H9 (cell line): ENCODE measurements at regions not wholly inside any gene's neighbourhood (a gene's known extent, or its start where the extent isn't known, plus 50 kb on each side); places are given as distances from the start of the nearest gene placed in this dataset.

Source experiments
- DNase-seq: peaks from one replicate; pipeline ENCODE4 v3.0.0-alpha.2; 2017
- H2AFZ ChIP-seq: one replicate; pipeline ENCODE4 v1.6.1; 2013; ENCODE audit warnings: mild to moderate bottlenecking, low read length, control low read depth, moderate library complexity
- H2AK5ac ChIP-seq: 2 replicates; pipeline ENCODE4 v1.6.1; 2013; ENCODE audit warnings: low read length, control low read depth, mixed read lengths; ENCODE audit not compliant: insufficient read length
- H2BK120ac ChIP-seq: one replicate; pipeline ENCODE4 v1.6.1; 2013; ENCODE audit warnings: low read depth, mild to moderate bottlenecking, low read length, control low read depth, inconsistent platforms; ENCODE audit not compliant: poor library complexity, severe bottlenecking
- H2BK12ac ChIP-seq: 2 replicates; pipeline ENCODE4 v1.6.1; 2013; ENCODE audit warnings: low read length, control low read depth, mixed read lengths, low read depth; ENCODE audit not compliant: insufficient read length
- H2BK15ac ChIP-seq: 2 replicates; pipeline ENCODE4 v1.6.1; 2013; ENCODE audit warnings: low read depth, low read length, control low read depth
- H2BK20ac ChIP-seq: one replicate; pipeline ENCODE4 v1.6.1; 2013; ENCODE audit warnings: low read depth, mild to moderate bottlenecking, low read length, control low read depth, inconsistent platforms; ENCODE audit not compliant: poor library complexity, severe bottlenecking
- H2BK5ac ChIP-seq: 2 replicates; pipeline ENCODE4 v1.6.1; 2013; ENCODE audit warnings: low read length, control low read depth, mixed read lengths; ENCODE audit not compliant: insufficient read length
- H3K14ac ChIP-seq: 2 replicates; pipeline ENCODE4 v1.6.1; 2013; ENCODE audit warnings: low read length, control low read depth; ENCODE audit not compliant: insufficient read depth
- H3K18ac ChIP-seq: 2 replicates; pipeline ENCODE4 v1.6.1; 2013; ENCODE audit warnings: low read depth, mild to moderate bottlenecking, mixed read lengths, low read length, control low read depth; ENCODE audit not compliant: insufficient read length
- H3K23ac ChIP-seq: 2 replicates; pipeline ENCODE4 v1.6.1; 2013; ENCODE audit warnings: low read length, control low read depth, mixed read lengths, low read depth; ENCODE audit not compliant: insufficient read length
- H3K23me2 ChIP-seq: 2 replicates; pipeline ENCODE4 v1.6.1; 2013; ENCODE audit warnings: low read depth, mild to moderate bottlenecking, mixed read lengths, low read length, control low read depth; ENCODE audit not compliant: insufficient read length, poor library complexity, severe bottlenecking
- H3K27ac ChIP-seq: 2 replicates; pipeline ENCODE4 v1.5.1; 2013; ENCODE audit warnings: low read length, control low read depth, mixed read lengths, low read depth; ENCODE audit not compliant: insufficient read length
- H3K27me3 ChIP-seq: 2 replicates; pipeline ENCODE4 v1.6.1; 2013; ENCODE audit warnings: low read length, control low read depth, inconsistent platforms; ENCODE audit not compliant: insufficient read depth
- H3K4ac ChIP-seq: 2 replicates; pipeline ENCODE4 v1.6.1; 2013; ENCODE audit warnings: low read depth, mild to moderate bottlenecking, control low read depth, inconsistent platforms, low read length, moderate library complexity
- H3K4me1 ChIP-seq: 2 replicates; pipeline ENCODE4 v1.6.1; 2013; ENCODE audit warnings: low read length, control low read depth, inconsistent platforms; ENCODE audit not compliant: insufficient read depth
- H3K4me2 ChIP-seq: 2 replicates; pipeline ENCODE4 v1.6.1; 2013; ENCODE audit warnings: low read length, control low read depth, mixed read lengths; ENCODE audit not compliant: insufficient read length, insufficient read depth
- H3K56ac ChIP-seq: 2 replicates; pipeline ENCODE4 v1.6.1; 2013; ENCODE audit warnings: low read depth, mild to moderate bottlenecking, mixed read lengths, low read length, control low read depth; ENCODE audit not compliant: insufficient read length
- H3K79me1 ChIP-seq: 2 replicates; pipeline ENCODE4 v1.6.1; 2013; ENCODE audit warnings: low read depth, mild to moderate bottlenecking, moderate library complexity, low read length, control low read depth, inconsistent platforms; ENCODE audit not compliant: insufficient read depth, poor library complexity, severe bottlenecking
- H3K79me2 ChIP-seq: 2 replicates; pipeline ENCODE4 v1.6.1; 2013; ENCODE audit warnings: low read length, control low read depth, inconsistent platforms; ENCODE audit not compliant: insufficient read depth
- H3K9ac ChIP-seq: 2 replicates; pipeline ENCODE4 v1.6.1; 2013; ENCODE audit warnings: low read length, control low read depth, mixed read lengths; ENCODE audit not compliant: insufficient read length; ENCODE audit errors: extremely low read depth
- H3K9me3 ChIP-seq: one replicate; pipeline ENCODE4 v1.6.1; 2013; ENCODE audit warnings: low read depth, low read length, inconsistent platforms; ENCODE audit not compliant: control insufficient read depth
- H3T11ph ChIP-seq: one replicate; pipeline ENCODE4 v1.6.1; 2013; ENCODE audit warnings: mild to moderate bottlenecking, low read length, control low read depth, inconsistent platforms
- H4K20me1 ChIP-seq: one replicate; pipeline ENCODE4 v1.6.1; 2013; ENCODE audit not compliant: control insufficient read depth, insufficient read length, insufficient read depth
- H4K5ac ChIP-seq: 2 replicates; pipeline ENCODE4 v1.6.1; 2013; ENCODE audit warnings: low read depth, mild to moderate bottlenecking, mixed read lengths, low read length, control low read depth; ENCODE audit not compliant: insufficient read length
- H4K8ac ChIP-seq: replicated peaks from 2 replicates; pipeline ENCODE4 v1.6.1; 2013; ENCODE audit warnings: low read length, control low read depth, mixed read lengths, low read depth; ENCODE audit not compliant: insufficient read length
- H4K91ac ChIP-seq: 2 replicates; pipeline ENCODE4 v1.6.1; 2013; ENCODE audit warnings: low read depth, mild to moderate bottlenecking, moderate library complexity, mixed read lengths, low read length, control low read depth; ENCODE audit not compliant: insufficient read length
- H3K27ac Mint-ChIP-seq, 3 experiments: 2 replicates in 2 of 3; 3 replicates in 1 of 3; pipeline ENCODE4 v1.8.0; 2020 to 2021; ENCODE audit warnings: mixed read lengths in 3 of 3, mild to moderate bottlenecking in 1 of 3, moderate library complexity in 1 of 3
- H3K27me3 Mint-ChIP-seq: 2 replicates; pipeline ENCODE4 v1.8.0; 2021; ENCODE audit warnings: low read depth, mild to moderate bottlenecking, moderate library complexity, mixed read lengths
- H3K36me3 Mint-ChIP-seq, 3 experiments: 2 replicates in 2 of 3; 3 replicates in 1 of 3; pipeline ENCODE4 v1.8.0; 2020 to 2021; ENCODE audit warnings: low read depth in 3 of 3, mixed read lengths in 3 of 3; ENCODE audit not compliant: insufficient read depth in 1 of 3
- H3K4me1 Mint-ChIP-seq, 2 experiments: 2 replicates each; pipeline ENCODE4 v1.8.0; 2020; ENCODE audit warnings: mixed read lengths in 2 of 2
- H3K4me3 Mint-ChIP-seq, 2 experiments: 2 replicates in 1 of 2; 3 replicates in 1 of 2; pipeline ENCODE4 v1.8.0; 2020 to 2021; ENCODE audit warnings: mild to moderate bottlenecking in 2 of 2, mixed read lengths in 2 of 2, moderate library complexity in 1 of 2
- H3K9me3 Mint-ChIP-seq, 2 experiments: 2 replicates in 1 of 2; 3 replicates in 1 of 2; pipeline ENCODE4 v1.8.0; 2020; ENCODE audit warnings: mild to moderate bottlenecking in 2 of 2, mixed read lengths in 2 of 2, moderate library complexity in 1 of 2
- WGBS: extraction: QIAGEN DNeasy Blood & Tissue Kit; methylation state at CpG from one replicate; pipeline ENCODE4 v1.1.7; 2013; ENCODE audit warnings: missing lambda C conversion rate, low lambda C conversion rate, mixed read lengths; ENCODE audit not compliant: insufficient read length; ENCODE audit errors: extremely low coverage; 5-methylcytosine and 5-hydroxymethylcytosine counted together
- TF ChIP-seq, protein P1 (sequence below): fragments of 200-600 bp; sonication (generic); conservative IDR thresholded peaks from 3 replicates; pipeline ENCODE4 v1.8.0; 2021; ENCODE audit warnings: antibody characterized with exemption, mild to moderate bottlenecking

- no peak overlapping the region for H3K23ac ChIP-seq
- H2BK120ac ChIP-seq, result no peak overlapping the region
- H2BK20ac ChIP-seq, result no peak overlapping the region
- H4K20me1 ChIP-seq, result no peaks in the 10 kb centered on the region
- H2AFZ ChIP-seq, result no peak overlapping the region
- peaks cover 0 to 4% (median 3%) of the 10 kb centered on the region in 3 experiments; a peak in 3 of 7 replicates for H3K36me3 Mint-ChIP-seq
- no peak overlapping the region for H3K18ac ChIP-seq
- peaks cover 0 to 6% of the 10 kb centered on the region in 2 experiments; a peak in 2 of 4 replicates for H3K4me1 Mint-ChIP-seq
- no peaks in the 10 kb centered on the region for H3K79me2 ChIP-seq
- no peak for DNase-seq
- H3K56ac ChIP-seq, result no peak overlapping the region
- no peak overlapping the region for H3K4me2 ChIP-seq
- no peaks in the 10 kb centered on the region for H3K27me3 ChIP-seq
- no peak overlapping the region for H3T11ph ChIP-seq
- TF ChIP-seq, protein P1, sequence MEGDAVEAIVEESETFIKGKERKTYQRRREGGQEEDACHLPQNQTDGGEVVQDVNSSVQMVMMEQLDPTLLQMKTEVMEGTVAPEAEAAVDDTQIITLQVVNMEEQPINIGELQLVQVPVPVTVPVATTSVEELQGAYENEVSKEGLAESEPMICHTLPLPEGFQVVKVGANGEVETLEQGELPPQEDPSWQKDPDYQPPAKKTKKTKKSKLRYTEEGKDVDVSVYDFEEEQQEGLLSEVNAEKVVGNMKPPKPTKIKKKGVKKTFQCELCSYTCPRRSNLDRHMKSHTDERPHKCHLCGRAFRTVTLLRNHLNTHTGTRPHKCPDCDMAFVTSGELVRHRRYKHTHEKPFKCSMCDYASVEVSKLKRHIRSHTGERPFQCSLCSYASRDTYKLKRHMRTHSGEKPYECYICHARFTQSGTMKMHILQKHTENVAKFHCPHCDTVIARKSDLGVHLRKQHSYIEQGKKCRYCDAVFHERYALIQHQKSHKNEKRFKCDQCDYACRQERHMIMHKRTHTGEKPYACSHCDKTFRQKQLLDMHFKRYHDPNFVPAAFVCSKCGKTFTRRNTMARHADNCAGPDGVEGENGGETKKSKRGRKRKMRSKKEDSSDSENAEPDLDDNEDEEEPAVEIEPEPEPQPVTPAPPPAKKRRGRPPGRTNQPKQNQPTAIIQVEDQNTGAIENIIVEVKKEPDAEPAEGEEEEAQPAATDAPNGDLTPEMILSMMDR, result no peak
- H4K91ac ChIP-seq, result no peak overlapping the region
- H3K9me3 ChIP-seq, result no peaks in the 10 kb centered on the region
- no CpG with 5 or more reads among the region's 17 CpGs for WGBS
- H2BK12ac ChIP-seq, result no peak overlapping the region
- H3K4me3 Mint-ChIP-seq, result no peak overlapping the region
- no peak overlapping the region for H3K27ac ChIP-seq
- H2AK5ac ChIP-seq, result no peak overlapping the region
- H3K4me1 ChIP-seq, result no peaks in the 10 kb centered on the region
- no peak overlapping the region for H4K8ac ChIP-seq
- no peak overlapping the region for H3K27ac Mint-ChIP-seq
- H2BK5ac ChIP-seq, result no peak overlapping the region
- H3K9ac ChIP-seq, result no peak overlapping the region
- H3K14ac ChIP-seq, result no peak overlapping the region
- peaks cover 10 to 11% of the 10 kb centered on the region in 2 experiments; a peak in 4 of 5 replicates for H3K9me3 Mint-ChIP-seq
- H3K4ac ChIP-seq, result no peak overlapping the region
- H3K79me1 ChIP-seq, result no peaks in the 10 kb centered on the region
- no peak overlapping the region for H2BK15ac ChIP-seq
- H3K23me2 ChIP-seq, result no peaks in the 10 kb centered on the region
- H3K27me3 Mint-ChIP-seq, result peaks cover 17% of the 10 kb centered on the region
- no peak overlapping the region for H4K5ac ChIP-seq
These were observed 121.0 kb upstream of the TWIST2 start for GRCh38 chr2:238726670-238727584.
